Nephron progenitor cell (in vitro differentiated cells): ENCODE measurements at regions not wholly inside any gene's neighbourhood (a gene's known extent, or its start where the extent isn't known, plus 50 kb on each side); places are given as distances from the start of the nearest gene placed in this dataset.
"Not testable (repeated sequence)": the region's sequence is repeated elsewhere in the genome, so short reads cannot be mapped to it uniquely, and the experiment has no call there.

Experiments
- DNase-seq: peaks from one replicate; pipeline ENCODE4 v3.0.0; 2021
- H3K27ac Mint-ChIP-seq: 2 replicates; pipeline ENCODE4 v1.8.0; 2021; ENCODE audit warnings: mild to moderate bottlenecking, moderate library complexity, mixed read lengths
- H3K27me3 Mint-ChIP-seq: 2 replicates; pipeline ENCODE4 v1.8.0; 2021; ENCODE audit warnings: mild to moderate bottlenecking, low read depth, mixed read lengths; ENCODE audit not compliant: poor library complexity
- H3K36me3 Mint-ChIP-seq: 2 replicates; pipeline ENCODE4 v1.8.0; 2021; ENCODE audit warnings: low read depth, mixed read lengths
- H3K4me1 Mint-ChIP-seq: 2 replicates; pipeline ENCODE4 v1.8.0; 2021; ENCODE audit warnings: mixed read lengths
- H3K4me3 Mint-ChIP-seq: 2 replicates; pipeline ENCODE4 v1.8.0; 2021; ENCODE audit warnings: mild to moderate bottlenecking, moderate library complexity, mixed read lengths
- H3K9me3 Mint-ChIP-seq: 2 replicates; pipeline ENCODE4 v1.8.0; 2021; ENCODE audit warnings: mild to moderate bottlenecking, moderate library complexity, mixed read lengths
- TF ChIP-seq, protein P1 (sequence below): fragments of 200-600 bp; sonication (generic); IDR thresholded peaks from 2 replicates; pipeline ENCODE4 v1.5.0; 2021; ENCODE audit warnings: antibody characterized with exemption

DNA sequence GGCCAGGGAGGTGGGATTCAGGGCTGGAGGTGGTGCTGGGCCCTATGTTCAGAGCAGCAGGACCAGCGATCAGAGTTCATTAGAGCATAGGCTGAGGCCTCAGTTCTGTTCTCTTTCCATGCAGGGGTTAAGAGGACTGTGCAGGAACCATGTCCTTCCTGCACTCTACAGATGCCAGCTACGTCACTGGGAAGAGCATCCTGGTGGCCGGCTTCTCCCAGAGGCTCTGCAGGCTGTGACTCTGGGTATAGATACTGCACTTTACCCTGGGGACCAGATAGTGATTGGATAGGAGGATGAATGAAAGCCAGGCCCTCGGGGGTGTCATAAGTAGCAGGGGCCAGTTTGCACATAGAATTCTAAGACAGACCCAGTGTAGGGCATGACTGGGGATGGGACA lies 92.6 kb downstream of the DHRS2 start:
- peaks cover 8% of the 10 kb centered on the region for H3K9me3 Mint-ChIP-seq
- TF ChIP-seq, protein P1, sequence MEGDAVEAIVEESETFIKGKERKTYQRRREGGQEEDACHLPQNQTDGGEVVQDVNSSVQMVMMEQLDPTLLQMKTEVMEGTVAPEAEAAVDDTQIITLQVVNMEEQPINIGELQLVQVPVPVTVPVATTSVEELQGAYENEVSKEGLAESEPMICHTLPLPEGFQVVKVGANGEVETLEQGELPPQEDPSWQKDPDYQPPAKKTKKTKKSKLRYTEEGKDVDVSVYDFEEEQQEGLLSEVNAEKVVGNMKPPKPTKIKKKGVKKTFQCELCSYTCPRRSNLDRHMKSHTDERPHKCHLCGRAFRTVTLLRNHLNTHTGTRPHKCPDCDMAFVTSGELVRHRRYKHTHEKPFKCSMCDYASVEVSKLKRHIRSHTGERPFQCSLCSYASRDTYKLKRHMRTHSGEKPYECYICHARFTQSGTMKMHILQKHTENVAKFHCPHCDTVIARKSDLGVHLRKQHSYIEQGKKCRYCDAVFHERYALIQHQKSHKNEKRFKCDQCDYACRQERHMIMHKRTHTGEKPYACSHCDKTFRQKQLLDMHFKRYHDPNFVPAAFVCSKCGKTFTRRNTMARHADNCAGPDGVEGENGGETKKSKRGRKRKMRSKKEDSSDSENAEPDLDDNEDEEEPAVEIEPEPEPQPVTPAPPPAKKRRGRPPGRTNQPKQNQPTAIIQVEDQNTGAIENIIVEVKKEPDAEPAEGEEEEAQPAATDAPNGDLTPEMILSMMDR, result no peak
- no peak overlapping the region for H3K27ac Mint-ChIP-seq
- no peak for DNase-seq
- no peak overlapping the region for H3K4me3 Mint-ChIP-seq
- H3K27me3 Mint-ChIP-seq, result peaks cover 7% of the 10 kb centered on the region
- H3K36me3 Mint-ChIP-seq, result no peaks in the 10 kb centered on the region
- no peaks in the 10 kb centered on the region for H3K4me1 Mint-ChIP-seq

DNA sequence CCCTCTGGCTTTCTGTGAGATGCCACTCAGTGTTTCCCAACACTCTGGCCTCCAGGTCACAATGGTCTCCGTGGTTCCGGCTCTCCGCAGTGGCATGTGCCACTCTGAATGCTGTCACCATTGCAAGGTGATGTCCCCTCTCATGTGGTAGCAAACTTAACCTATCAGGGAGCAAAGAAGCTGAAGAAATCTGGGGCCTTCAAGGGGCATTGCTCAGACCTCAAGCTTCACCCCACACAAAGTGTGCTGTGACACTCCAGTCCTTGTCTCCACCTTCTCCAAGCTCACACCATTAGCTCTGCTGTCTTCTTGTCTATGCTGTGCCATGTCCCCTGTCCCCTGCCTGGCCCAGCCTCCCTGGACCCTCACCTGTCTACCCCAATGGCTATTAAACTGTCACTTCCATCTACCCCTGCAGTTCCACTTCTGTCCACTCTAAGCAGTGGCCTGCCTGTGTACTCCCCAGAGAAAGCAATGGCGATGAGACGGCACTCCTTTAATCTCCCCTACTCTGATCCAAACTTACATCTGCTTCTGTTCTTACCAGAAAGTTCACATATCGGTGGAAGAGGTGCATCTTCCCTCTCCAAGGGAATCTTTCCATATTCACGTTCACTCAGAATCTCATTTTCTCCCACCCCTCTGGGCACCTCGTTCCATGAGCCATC lies 93.7 kb downstream of the DHRS2 start:
- DNase-seq, result no peak
- H3K4me1 Mint-ChIP-seq, result no peaks in the 10 kb centered on the region
- TF ChIP-seq, protein P1, result no peak
- H3K4me3 Mint-ChIP-seq, result no peak overlapping the region
- no peak overlapping the region for H3K27ac Mint-ChIP-seq
- peaks cover 14% of the 10 kb centered on the region for H3K9me3 Mint-ChIP-seq
- H3K27me3 Mint-ChIP-seq, result peaks cover 10% of the 10 kb centered on the region
- H3K36me3 Mint-ChIP-seq, result no peaks in the 10 kb centered on the region

DNA sequence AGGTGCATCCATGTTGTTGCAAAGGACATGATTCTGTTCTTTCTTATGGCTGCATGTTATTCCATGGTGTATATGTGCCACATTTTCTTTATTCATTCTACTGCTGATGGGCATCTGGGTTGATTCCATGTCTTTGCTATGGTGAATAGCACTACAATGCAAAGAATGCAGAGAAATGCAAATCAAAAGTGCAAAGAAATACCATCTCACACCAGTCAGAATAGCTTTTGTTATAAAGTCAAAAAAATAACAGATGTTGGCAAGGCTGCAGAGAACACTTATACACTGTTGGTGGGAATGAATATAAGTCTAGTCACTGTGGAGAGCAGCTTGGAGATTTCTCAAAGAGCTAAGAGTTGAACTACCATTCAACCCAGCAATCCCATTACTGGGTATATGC lies 99.2 kb downstream of the DHRS2 start:
- no peak overlapping the region for H3K4me3 Mint-ChIP-seq

DNA sequence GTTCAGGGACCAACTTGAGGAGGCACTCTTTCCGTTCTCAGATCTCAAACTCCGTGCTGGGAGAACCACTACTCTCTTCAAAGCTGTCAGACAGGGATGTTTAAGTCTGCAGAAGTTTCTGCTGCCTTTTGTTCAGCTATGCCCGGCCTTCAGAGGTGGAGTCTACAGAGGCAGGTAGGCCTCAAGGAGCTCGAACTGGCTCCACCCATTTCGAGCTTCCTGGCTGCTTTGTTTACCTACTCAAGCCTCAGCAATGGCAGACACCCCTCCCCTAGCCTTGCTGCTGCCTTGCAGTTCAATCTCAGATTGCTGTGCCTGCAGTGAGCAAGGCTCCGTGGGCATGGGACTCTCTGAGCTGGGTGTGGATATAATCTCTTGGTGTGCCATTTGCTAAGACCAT lies 108.2 kb downstream of the DHRS2 start:
- not testable (repeated sequence) for H3K4me3 Mint-ChIP-seq, H3K27ac Mint-ChIP-seq, H3K36me3 Mint-ChIP-seq, DNase-seq, H3K4me1 Mint-ChIP-seq
- peaks cover 76% of the 10 kb centered on the region for H3K9me3 Mint-ChIP-seq
- peaks cover 18% of the 10 kb centered on the region for H3K27me3 Mint-ChIP-seq

More for the DNA sequence above, 99.2 kb downstream of the DHRS2 start:
- Mint-ChIP-seq H3K9me3 (peaks cover 56% of the 10 kb centered on the region), H3K4me1 (no peaks in the 10 kb centered on the region), H3K27ac (no peak overlapping the region), H3K36me3 (no peaks in the 10 kb centered on the region), H3K27me3 (peaks cover 10% of the 10 kb centered on the region)
- TF ChIP-seq, protein P1, result no peak
- DNase-seq, result no peak

DNA sequence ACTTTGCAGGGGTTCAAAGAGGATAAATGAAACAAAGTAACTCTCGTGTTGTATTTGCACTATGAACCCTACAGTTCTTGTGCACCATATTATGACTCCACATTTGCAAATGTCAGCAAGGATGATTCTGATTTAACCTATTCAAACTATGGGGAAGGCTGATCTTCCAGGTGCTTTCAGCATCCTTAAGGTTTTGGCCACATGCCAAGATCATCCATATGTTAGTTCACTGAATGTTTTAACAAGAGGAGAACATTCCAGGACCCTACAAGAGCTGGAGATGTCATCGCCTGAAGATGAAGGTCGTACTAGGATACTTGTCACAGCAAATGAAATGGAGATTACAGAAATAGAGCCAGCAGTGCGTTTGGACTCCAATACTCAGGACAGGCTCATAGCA lies 114.2 kb downstream of the DHRS2 start:
- Mint-ChIP-seq H3K27ac (no peak overlapping the region), H3K4me3 (no peak overlapping the region), H3K36me3 (no peaks in the 10 kb centered on the region), H3K4me1 (no peaks in the 10 kb centered on the region), H3K27me3 (peaks cover 32% of the 10 kb centered on the region), H3K9me3 (peaks cover 36% of the 10 kb centered on the region)
- TF ChIP-seq, protein P1, result no peak
- DNase-seq, result no peak

DNA sequence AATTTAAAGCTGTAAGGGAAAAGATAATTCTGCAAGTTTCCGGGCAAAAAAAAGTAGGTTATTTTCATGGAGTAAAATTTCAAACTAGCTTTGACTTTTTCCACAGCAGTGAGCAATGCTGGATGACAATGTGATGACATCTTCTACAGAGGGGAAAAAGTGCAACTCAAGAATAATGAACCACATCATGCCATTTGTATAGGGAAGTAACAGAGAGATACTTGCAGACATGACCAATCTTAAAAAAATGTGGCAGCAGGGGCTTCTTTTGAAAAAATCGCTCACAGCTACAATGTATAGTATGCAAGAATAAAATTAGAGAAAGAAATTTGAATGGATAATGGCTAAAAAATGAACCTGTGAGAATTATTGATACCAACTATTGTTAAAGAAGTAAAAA lies 115.5 kb downstream of the DHRS2 start:
- no peaks in the 10 kb centered on the region for H3K4me1 Mint-ChIP-seq
- no peak overlapping the region for H3K4me3 Mint-ChIP-seq
- TF ChIP-seq, protein P1, result no peak
- peaks cover 24% of the 10 kb centered on the region for H3K9me3 Mint-ChIP-seq
- H3K27me3 Mint-ChIP-seq, result peaks cover 29% of the 10 kb centered on the region
- no peak overlapping the region for H3K27ac Mint-ChIP-seq
- no peak for DNase-seq
- no peaks in the 10 kb centered on the region for H3K36me3 Mint-ChIP-seq
